CD1c-positive myeloid dendritic cell (primary cell): ENCODE measurements at regions not wholly inside any gene's neighbourhood (a gene's known extent, or its start where the extent isn't known, plus 50 kb on each side); places are given as distances from the start of the nearest gene placed in this dataset.

Experiments
- DNase-seq: peaks from one replicate; pipeline ENCODE4 v3.0.0-alpha.2; 2016; ENCODE audit errors: extremely low spot score

GRCh38 chr1:182196897-182197870 lies 135.7 kb upstream of the ZNF648 start:
- peak; percentile 74 for DNase-seq

GRCh38 chr1:182195733-182196132 lies 134.2 kb upstream of the ZNF648 start:
- DNase-seq, result no peak

DNA sequence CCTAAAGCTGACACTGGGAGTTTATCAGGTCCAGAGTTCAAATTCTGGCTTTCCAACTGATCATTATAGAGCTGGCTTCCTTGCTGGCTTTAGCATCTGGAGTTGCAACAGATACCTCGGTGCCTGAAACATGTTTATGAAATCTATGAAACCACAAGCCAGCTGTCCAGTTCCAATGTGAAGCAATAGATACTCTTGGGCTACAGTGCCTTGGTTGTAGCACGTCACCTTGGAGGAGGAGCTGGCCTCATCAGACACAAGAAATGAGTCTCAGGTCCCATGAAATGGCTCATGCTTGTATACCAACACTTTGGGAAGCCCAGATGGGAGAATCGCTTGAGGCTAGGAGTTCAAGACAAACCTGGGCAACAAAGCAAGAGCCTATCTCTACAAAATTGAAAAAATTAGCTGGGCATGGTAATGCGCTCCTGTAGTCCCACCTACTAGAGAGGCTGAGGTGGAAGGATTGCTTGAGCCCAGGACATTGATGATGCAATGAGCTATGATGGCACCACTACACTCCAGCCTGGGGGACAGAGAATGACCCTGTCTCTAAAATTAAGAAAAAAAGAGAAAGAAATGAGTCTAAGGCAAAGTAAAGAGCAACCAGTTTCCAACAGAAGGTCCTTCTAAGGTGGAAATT lies 132.5 kb upstream of the ZNF648 start:
- DNase-seq, result peak; percentile 70

DNA sequence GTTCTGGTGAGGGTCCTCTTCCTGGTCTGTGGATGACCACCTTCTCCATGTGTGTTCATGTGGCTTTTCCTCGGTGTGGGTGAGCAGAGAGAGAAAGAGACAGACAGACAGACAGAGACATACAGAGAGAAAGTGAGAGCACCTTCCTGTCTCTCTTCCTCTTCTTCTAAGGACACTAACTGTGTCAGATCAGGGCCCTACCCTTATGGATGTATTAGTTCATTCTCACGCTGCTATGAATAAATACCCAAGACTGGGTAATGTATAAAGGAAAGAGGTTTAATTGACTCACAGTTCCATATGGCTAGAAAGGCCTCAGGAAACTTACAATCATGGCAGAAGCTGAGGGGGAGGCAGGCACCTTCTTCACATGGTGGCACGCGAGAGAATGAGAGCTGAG lies 131.5 kb upstream of the ZNF648 start:
- DNase-seq, result no peak

GRCh38 chr1:182192215-182192614 lies 130.7 kb upstream of the ZNF648 start:
- no peak for DNase-seq

DNA sequence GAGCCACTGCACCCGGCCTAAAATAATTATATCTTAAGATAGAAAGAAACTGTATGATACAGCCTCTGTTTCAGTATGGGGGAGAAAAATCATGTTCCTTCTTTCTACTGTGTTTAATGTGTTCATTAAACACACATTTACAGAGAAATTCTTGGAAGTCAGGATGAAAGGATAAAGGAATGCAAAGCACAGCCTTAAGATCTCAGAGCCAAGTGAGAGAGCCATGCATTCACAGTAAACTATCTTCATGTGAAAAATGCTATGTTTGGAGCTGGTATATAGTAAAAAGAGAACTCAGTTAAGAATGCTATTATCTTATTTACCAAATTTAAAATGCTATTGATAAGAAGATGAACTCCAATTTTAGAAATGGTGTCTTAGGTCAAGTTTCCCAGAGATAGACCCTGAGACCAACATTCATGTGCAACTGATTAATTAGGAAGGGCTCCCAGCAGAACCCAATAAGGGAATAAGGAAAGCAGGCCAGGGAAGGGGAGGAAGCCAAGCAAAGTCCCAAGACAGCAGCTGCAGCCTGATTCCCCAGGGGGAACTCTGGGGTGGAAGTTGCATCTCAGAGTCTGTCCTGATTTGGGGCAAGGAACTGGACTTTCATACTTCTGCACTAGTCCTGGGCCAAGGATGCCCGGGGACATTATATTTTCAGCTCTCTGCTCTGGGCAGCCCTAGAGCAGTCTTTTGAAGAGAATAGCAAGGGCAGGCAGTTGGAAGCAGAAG lies 130.0 kb upstream of the ZNF648 start:
- no peak for DNase-seq

DNA sequence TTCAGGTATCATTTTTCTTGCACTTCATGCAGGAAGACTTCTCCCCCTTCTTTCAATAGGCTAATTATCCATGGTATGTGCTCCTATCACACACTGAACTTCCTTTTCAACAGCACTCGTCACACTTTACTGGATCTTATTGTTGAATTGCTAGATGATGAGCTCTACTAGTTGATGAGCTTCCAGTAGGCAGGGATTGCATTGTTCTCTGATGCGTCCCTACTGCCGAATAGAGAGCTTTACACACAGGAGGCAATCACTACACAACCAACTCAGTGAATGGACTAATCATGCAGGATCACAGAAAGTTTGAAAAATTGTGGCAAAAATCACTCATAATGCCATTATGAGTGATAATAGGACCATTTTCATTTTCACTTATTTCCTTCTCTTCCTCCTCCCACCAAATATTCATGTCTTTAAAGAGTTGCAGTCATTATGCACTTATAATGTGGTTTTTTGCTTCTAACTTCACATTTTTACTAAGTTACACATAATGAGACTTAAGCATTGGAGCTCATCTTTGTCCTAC lies 128.1 kb upstream of the ZNF648 start:
- DNase-seq, result no peak

DNA sequence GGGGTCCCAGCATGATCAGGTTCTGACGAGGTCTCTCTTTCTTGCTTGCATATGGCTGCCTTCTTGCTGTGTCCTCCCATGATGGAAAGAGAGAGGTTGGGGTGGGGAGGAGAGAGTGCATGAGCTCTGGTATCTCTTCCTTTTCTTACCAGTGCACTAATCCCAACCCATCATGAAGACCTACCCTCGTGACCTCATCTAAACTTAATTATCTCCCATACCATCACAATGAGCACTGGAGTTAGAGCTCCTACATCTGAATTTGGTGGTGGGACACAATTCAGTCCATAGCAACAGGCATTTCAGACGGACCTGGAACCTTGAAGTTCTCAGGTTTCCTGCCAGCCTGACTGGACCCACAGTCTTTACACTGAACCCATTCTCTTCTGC lies 125.2 kb upstream of the ZNF648 start:
- no peak for DNase-seq

GRCh38 chr1:182185842-182186756 lies 124.6 kb upstream of the ZNF648 start:
- no peak for DNase-seq

DNA sequence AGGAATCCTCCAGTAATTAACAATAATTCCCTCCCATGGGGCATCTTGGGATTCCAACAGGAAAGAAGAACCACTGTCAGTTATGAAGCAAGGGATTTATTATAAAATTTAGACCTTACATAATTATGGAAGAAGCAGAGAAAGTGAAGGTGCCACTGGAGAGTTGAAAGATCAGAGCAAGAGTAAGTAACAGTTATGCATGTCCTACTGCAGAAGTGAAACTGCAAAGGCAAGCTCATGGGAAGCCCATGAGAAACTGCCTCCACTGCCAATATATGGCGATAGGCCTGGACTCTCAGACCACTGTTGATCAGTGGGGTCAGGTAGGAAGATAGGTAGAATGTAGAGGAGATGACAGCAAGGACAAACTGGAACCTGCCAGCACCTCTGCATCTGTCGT lies 123.6 kb upstream of the ZNF648 start:
- DNase-seq, result peak; percentile 38

- DNase-seq, result no peak
Observed at GRCh38 chr1:182183606-182184005, 122.1 kb upstream of the ZNF648 start.

DNA sequence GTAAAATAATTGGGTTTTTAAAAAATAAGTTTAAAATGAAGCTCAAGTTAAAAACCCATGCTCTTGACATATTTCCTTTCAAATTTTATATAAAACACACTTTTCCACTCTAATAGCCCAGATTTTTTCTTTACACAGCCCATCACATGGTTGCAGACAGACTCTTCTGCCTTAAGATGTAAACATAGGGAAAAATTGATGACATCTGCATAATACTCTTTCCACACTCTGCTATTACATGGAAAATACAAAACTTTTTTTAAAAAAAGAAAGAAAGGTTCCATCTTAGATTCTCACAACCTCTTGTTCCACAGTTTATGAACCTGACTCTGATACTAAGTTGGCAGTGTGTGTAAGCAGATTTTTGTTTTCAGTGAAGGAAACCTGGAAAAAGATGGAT lies 120.8 kb upstream of the ZNF648 start:
- no peak for DNase-seq

GRCh38 chr1:182181167-182181572 lies 119.7 kb upstream of the ZNF648 start:
- no peak for DNase-seq

DNA sequence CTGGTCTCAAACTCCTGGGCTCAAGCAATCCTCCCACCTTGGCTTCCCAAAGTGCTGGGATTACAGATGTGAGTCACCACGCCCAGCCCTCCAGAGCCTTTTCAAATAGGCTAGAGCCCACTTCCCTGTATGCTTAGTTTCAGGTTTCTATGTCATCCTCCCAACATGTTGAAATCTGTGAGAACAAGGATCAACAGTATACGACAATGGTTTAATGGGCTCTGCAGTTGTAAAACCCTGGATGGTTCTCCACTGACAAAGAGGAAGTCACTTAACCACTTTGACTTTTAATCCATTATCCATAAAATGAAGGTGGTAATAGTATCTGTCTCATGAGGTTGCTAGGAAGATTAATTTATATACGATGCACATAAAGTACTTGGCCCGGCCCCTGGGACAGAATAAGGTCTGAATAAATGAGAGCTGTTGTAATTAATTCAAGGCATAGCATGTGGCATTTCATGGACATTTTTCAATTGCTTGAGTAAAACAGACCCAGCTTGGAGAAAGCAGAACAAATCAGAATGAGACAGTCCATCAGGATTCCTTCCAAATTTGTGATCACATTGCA lies 113.9 kb upstream of the ZNF648 start:
- DNase-seq, result peak; percentile 92

DNA sequence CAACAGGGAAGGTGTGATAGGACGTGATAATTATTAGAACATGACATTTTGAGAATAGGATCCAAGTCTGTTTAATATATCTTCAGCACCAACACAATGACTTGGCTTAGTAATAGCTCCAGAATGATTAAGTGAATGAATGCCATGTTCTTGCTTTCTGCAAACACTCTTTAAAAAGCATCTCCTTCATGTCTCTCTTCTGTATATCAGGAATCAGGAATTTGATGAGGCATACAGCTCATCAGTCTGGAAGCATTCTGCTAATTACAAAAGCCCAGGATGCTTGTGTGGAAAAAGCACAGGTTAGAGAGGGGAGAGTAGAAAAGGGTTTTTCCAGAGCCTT lies 113.0 kb upstream of the ZNF648 start:
- no peak for DNase-seq

- peak; percentile 28 for DNase-seq
Observed at GRCh38 chr1:182173808-182174512, 112.4 kb upstream of the ZNF648 start.

DNA sequence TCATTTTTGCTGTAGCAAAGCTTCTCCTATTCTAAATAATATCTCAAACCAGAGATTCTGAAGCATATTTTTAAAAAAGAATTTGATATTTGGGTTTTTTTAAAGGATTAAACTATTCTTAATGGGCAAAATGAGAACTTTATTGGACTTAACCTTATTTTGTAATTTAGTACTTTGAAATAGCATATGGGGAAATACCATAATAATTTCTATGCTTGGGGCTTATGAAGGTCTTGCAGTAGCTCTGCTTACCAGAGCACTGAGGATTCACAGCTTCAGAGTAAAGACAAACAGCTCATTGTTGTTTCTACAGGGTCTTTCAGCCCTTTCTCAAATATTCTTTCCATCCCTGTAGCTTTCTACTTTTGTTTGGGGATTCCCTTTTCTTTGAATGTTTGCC lies 111.2 kb upstream of the ZNF648 start:
- no peak for DNase-seq

DNA sequence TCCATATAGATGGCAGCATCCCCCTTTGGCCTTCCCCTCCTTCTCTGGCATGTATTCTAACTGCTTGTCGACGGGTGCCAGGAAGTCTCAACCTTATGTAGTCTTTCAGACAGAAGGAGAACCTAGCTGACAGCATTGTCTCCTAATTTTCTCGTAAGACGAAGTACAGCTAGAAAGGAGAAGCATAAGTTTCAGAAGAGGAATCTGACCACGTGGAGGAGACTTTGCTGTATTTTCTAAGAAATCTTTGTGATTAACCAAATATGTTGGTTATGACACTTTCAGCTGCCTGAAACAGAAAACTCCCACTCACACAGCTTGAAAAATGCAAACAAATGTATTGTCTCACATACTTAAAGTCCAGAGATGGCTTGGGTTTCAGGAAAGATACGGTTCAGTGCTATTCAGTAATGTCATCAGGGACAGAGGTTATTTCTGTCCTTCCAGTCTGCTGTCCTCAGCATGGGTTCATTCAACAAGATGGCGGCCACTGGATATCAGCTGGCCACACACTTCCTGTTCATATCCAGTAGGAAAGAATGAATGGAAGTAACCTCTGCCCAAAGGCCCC lies 109.5 kb upstream of the ZNF648 start:
- peak; percentile 94 for DNase-seq

- peak; percentile 66 for DNase-seq
Observed at GRCh38 chr1:182169203-182169602, 107.7 kb upstream of the ZNF648 start.

- DNase-seq, result no peak
Observed at GRCh38 chr1:182166750-182167149, 105.2 kb upstream of the ZNF648 start.
